ENCODE measurements at regions not wholly inside any gene's neighbourhood (a gene's known extent, or its start where the extent isn't known, plus 50 kb on each side); places are given as distances from the start of the nearest gene placed in this dataset.

DNA sequence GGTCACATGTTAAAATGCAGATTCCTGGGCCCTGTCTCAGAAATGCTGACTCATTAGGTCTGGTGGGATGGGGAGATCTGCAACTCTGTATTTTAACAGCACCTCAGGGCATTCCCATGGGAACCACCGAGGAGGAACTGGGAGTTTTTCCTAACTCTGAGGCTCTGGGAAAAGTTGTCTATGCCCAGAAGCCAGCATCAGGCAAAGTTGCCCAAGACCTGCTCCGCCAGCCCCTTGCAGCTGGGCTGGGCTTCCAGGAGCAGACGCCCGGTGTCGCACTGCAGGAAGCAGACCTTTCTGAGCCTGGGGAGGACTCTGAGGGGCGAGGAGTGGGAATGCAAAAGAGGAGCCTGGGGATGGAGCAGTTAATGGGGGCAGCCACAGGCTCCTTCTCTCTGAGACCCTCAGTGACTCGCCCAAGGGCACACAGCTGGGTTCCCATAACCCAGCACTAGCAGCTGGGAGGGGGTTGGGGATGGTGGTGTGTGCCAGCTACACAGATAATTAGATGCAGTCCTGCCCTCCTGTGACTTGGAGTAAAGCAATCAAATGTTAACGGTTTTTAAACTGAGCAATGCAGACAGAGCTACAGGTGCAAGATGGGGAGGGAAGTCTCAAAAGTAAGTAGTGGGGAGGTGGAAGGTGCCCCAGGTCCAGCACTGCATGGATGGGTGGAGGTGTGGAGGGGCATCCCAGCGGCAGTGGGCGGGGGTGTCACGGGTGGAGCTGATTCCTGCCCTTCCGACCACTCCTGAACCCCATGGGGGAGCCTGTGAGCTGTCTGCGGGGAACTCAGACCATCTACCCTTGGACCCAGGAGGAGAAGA is 100.4 kb downstream of the LSM3 start (continued):
- no peak for TF ChIP-seq SRF (IDR thresholded peaks at IDR 0.05; ENCODE audit: low read depth, low read length)
- TF ChIP-seq BACH1 (IDR thresholded peaks at IDR 0.05; ENCODE audit: low read length): peak; percentile 95
- no peak for TF ChIP-seq EP300 (IDR thresholded peaks at IDR 0.05; ENCODE audit: borderline replicate concordance in 1 of 2, low read depth in 2 of 2, low read length in 2 of 2)
- no peak for TF ChIP-seq RNF2 (IDR thresholded peaks at IDR 0.05; ENCODE audit: borderline replicate concordance, low read depth, low read length, missing control alignments, poor library complexity, severe bottlenecking)
- TF ChIP-seq, protein P1, sequence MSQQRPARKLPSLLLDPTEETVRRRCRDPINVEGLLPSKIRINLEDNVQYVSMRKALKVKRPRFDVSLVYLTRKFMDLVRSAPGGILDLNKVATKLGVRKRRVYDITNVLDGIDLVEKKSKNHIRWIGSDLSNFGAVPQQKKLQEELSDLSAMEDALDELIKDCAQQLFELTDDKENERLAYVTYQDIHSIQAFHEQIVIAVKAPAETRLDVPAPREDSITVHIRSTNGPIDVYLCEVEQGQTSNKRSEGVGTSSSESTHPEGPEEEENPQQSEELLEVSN (IDR thresholded peaks at IDR 0.05): no peak
- TF ChIP-seq, protein P2, sequence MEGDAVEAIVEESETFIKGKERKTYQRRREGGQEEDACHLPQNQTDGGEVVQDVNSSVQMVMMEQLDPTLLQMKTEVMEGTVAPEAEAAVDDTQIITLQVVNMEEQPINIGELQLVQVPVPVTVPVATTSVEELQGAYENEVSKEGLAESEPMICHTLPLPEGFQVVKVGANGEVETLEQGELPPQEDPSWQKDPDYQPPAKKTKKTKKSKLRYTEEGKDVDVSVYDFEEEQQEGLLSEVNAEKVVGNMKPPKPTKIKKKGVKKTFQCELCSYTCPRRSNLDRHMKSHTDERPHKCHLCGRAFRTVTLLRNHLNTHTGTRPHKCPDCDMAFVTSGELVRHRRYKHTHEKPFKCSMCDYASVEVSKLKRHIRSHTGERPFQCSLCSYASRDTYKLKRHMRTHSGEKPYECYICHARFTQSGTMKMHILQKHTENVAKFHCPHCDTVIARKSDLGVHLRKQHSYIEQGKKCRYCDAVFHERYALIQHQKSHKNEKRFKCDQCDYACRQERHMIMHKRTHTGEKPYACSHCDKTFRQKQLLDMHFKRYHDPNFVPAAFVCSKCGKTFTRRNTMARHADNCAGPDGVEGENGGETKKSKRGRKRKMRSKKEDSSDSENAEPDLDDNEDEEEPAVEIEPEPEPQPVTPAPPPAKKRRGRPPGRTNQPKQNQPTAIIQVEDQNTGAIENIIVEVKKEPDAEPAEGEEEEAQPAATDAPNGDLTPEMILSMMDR (IDR thresholded peaks at IDR 0.05; ENCODE audit: control extremely low read depth in 1 of 3, insufficient read depth in 1 of 3, low read depth in 1 of 3, low read length in 3 of 3): peak in 2 of 3 experiments; percentile 4; a peak in 2 of 4 replicates
- no peak for TF ChIP-seq BCL11A (IDR thresholded peaks at IDR 0.05; ENCODE audit: low read depth in 2 of 2, low read length in 2 of 2)
- no peak for TF ChIP-seq BRCA1 (IDR thresholded peaks at IDR 0.05; ENCODE audit: low read depth, low read length)
- no peak for TF ChIP-seq SP2 (IDR thresholded peaks at IDR 0.05; ENCODE audit: low read length)
- 0 out of 2 replicates have a peak, but pooled peaks have one; percentile 14 for TF ChIP-seq TAF1 (IDR thresholded peaks at IDR 0.05; ENCODE audit: low read depth, low read length)
- TF ChIP-seq SIX5 (IDR thresholded peaks at IDR 0.05; ENCODE audit: low read depth, low read length): no peak
- no peak for TF ChIP-seq TEAD4 (IDR thresholded peaks at IDR 0.05; ENCODE audit: low read depth, low read length)
- TF ChIP-seq POU5F1 (IDR thresholded peaks at IDR 0.05; ENCODE audit: low read depth, low read length): no peak
- no peak for TF ChIP-seq PHF8 (conservative IDR thresholded peaks at IDR 0.05; ENCODE audit: low read depth, low read length)
- no peak for TF ChIP-seq EZH2 (IDR thresholded peaks at IDR 0.05; ENCODE audit: low read depth, low read length, severe bottlenecking)
- TF ChIP-seq TBP (IDR thresholded peaks at IDR 0.05; ENCODE audit: low read depth, low read length): no peak
- TF ChIP-seq, protein P3, sequence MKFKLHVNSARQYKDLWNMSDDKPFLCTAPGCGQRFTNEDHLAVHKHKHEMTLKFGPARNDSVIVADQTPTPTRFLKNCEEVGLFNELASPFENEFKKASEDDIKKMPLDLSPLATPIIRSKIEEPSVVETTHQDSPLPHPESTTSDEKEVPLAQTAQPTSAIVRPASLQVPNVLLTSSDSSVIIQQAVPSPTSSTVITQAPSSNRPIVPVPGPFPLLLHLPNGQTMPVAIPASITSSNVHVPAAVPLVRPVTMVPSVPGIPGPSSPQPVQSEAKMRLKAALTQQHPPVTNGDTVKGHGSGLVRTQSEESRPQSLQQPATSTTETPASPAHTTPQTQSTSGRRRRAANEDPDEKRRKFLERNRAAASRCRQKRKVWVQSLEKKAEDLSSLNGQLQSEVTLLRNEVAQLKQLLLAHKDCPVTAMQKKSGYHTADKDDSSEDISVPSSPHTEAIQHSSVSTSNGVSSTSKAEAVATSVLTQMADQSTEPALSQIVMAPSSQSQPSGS (IDR thresholded peaks at IDR 0.05; ENCODE audit: low read length): no peak
- TF ChIP-seq YY1 (IDR thresholded peaks at IDR 0.05; ENCODE audit: low read depth, low read length): no peak
- peak; percentile 95 for TF ChIP-seq MAFK (IDR thresholded peaks at IDR 0.05; ENCODE audit: low read depth, low read length)

Data from H1 (cell line).